HEK293 (cell line): ENCODE measurements at regions not wholly inside any gene's neighbourhood (a gene's known extent, or its start where the extent isn't known, plus 50 kb on each side); places are given as distances from the start of the nearest gene placed in this dataset.
"Not testable (repeated sequence)": the region's sequence is repeated elsewhere in the genome, so short reads cannot be mapped to it uniquely, and the experiment has no call there.

Experiments used
- CTCF ChIA-PET: fragments of 350-600 bp; formaldehyde crosslinking; extraction: SDS; loops from one replicate; lab custom pipeline; 2021; ENCODE audit warnings: antibody characterized with exemption; lab: Yijun Ruan, JAX
- POLR2A ChIA-PET: fragments of 300-600 bp; formaldehyde crosslinking; extraction: SDS; loops from one replicate; lab custom pipeline; 2020; ENCODE audit warnings: antibody characterized with exemption, inconsistent platforms; lab: Yijun Ruan, JAX
- H3K27ac ChIP-seq: fragments of 200-500 bp; sonication (Bioruptor generic); 2 replicates; pipeline ENCODE4 v1.5.1; 2014; ENCODE audit warnings: low read depth, low read length, control low read depth, inconsistent platforms; ENCODE audit errors: extremely low read depth
- H3K36me3 ChIP-seq, 2 experiments: fragments of 200-500 bp in 1 of 2; sonication (Bioruptor generic) in 1 of 2; 1 replicate in 1 of 2; 2 replicates in 1 of 2; pipeline ENCODE4 v1.5.1; 2014 to 2017; ENCODE audit warnings: inconsistent platforms in 2 of 2, low read length in 2 of 2; ENCODE audit not compliant: control insufficient read depth in 2 of 2, insufficient read depth in 1 of 2
- H3K4me1 ChIP-seq: fragments of 200-500 bp; sonication (Bioruptor generic); 2 replicates; pipeline ENCODE4 v1.5.1; 2014; ENCODE audit warnings: mild to moderate bottlenecking, low read length, inconsistent platforms; ENCODE audit not compliant: control insufficient read depth, insufficient read depth
- H3K4me3 ChIP-seq: 2 replicates; pipeline ENCODE4 v1.5.1; 2011; ENCODE audit warnings: low read depth, mild to moderate bottlenecking, control low read depth, low read length, moderate library complexity
- H3K9me3 ChIP-seq: fragments of 200-500 bp; sonication (Bioruptor generic); 2 replicates; pipeline ENCODE4 v1.5.1; 2014; ENCODE audit warnings: low read depth, low read length, inconsistent platforms; ENCODE audit not compliant: control insufficient read depth, insufficient read depth

DNA sequence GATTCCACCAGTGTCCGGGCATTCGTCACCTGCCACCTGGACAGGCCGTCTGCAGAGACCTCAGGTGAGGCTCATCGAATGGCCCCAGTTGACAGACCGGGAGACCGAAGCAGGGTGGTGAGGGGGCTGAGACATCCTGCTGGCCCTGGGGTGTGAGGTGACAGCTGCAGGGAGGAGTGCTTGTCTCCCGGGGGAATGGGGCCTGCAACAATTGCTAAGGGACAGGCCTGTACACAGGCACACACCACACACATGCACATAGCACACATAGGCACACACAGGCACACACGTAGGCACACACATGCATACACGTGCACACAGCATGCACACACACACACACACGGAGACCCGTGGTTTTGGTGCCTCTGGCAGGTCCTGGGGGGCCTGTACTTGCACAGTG is 4363.9 kb upstream of the TPTE start:
- H3K27ac ChIP-seq, H3K36me3 ChIP-seq, H3K4me3 ChIP-seq, POLR2A ChIA-PET, H3K4me1 ChIP-seq, H3K9me3 ChIP-seq, CTCF ChIA-PET: not testable (repeated sequence)

DNA sequence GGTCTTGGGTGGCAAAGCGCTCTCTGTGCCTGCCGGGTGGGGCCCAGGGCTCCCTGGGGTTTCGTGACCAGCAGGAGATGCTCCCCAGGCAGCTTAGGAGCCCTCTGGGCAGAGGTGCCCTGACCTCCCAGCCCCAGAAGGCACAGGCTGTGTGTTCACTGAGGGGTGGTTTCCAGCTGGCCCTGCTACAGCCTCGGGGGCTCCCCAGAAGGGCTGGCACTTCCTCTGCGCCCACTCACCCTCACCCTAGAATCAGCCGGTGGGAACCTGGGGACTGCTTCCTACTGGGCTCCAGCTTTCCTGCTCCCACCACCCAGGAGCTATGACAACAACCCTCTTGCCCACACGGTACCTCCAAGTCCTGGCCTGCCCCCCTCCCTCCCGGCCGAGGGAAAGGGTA is 4363.2 kb upstream of the TPTE start:
- H3K36me3 ChIP-seq, H3K4me1 ChIP-seq, CTCF ChIA-PET, H3K27ac ChIP-seq, POLR2A ChIA-PET, H3K9me3 ChIP-seq, H3K4me3 ChIP-seq: not testable (repeated sequence)
